HEK293 (cell line): ENCODE measurements at regions not wholly inside any gene's neighbourhood (a gene's known extent, or its start where the extent isn't known, plus 50 kb on each side); places are given as distances from the start of the nearest gene placed in this dataset.

Experiments used
- ZNF24 ChIP-seq: fragments of 450-650 bp; formaldehyde crosslinking; IDR thresholded peaks from 2 replicates; pipeline ENCODE4 v1.5.1; 2016; ENCODE audit warnings: missing biosample characterization, missing genetic modification characterization
- ZNF585B ChIP-seq: fragments of 450-650 bp; formaldehyde crosslinking; IDR thresholded peaks from 2 replicates; pipeline ENCODE4 v1.5.1; 2016; ENCODE audit warnings: missing biosample characterization, missing genetic modification characterization

GRCh38 chr9:1956958-1957357, 58.2 kb upstream of the SMARCA2 start:
- TF ChIP-seq ZNF585B (tag by site-specific recombination) (no peak), ZNF24 (no peak)
